ENCODE measurements at regions not wholly inside any gene's neighbourhood (a gene's known extent, or its start where the extent isn't known, plus 50 kb on each side); places are given as distances from the start of the nearest gene placed in this dataset.

- no peak overlapping the region for H3K4me3 ChIP-seq (replicated peaks; ENCODE audit: low read depth, low read length)
- no peak for TF ChIP-seq CTCF (IDR thresholded peaks at IDR 0.05; ENCODE audit: low read depth, low read length, missing control alignments)
- no peak for DNase-seq (ENCODE audit: extremely low read depth, low read depth)
These were observed 234.7 kb upstream of the DIAPH2 start for GRCh38 chrX:96449896-96450295.

- TF ChIP-seq CTCF (IDR thresholded peaks at IDR 0.05; ENCODE audit: low read depth, low read length, missing control alignments) = no peak
- no peak overlapping the region for H3K4me3 ChIP-seq (replicated peaks; ENCODE audit: low read depth, low read length)
- no peak for DNase-seq (ENCODE audit: extremely low read depth, low read depth)
These were observed 231.5 kb upstream of the DIAPH2 start for GRCh38 chrX:96453139-96453538.

- no peak for TF ChIP-seq CTCF (IDR thresholded peaks at IDR 0.05; ENCODE audit: low read depth, low read length, missing control alignments)
- H3K4me3 ChIP-seq (replicated peaks; ENCODE audit: low read depth, low read length) = no peak overlapping the region
- no peak for DNase-seq (ENCODE audit: extremely low read depth, low read depth)
These were observed 229.6 kb upstream of the DIAPH2 start for GRCh38 chrX:96455078-96455477.

GRCh38 chrX:96464880-96465558, 219.6 kb upstream of the DIAPH2 start:
- no peak for TF ChIP-seq CTCF (IDR thresholded peaks at IDR 0.05; ENCODE audit: low read depth, low read length, missing control alignments)
- no peak for DNase-seq (ENCODE audit: extremely low read depth, low read depth)
- H3K4me3 ChIP-seq (replicated peaks; ENCODE audit: low read depth, low read length) = no peak overlapping the region

GRCh38 chrX:96474029-96474740, 210.5 kb upstream of the DIAPH2 start:
- TF ChIP-seq CTCF (IDR thresholded peaks at IDR 0.05; ENCODE audit: low read depth, low read length, missing control alignments) = no peak
- DNase-seq (ENCODE audit: extremely low read depth, low read depth) = no peak
- H3K4me3 ChIP-seq (replicated peaks; ENCODE audit: low read depth, low read length) = no peak overlapping the region

- TF ChIP-seq CTCF (IDR thresholded peaks at IDR 0.05; ENCODE audit: low read depth, low read length, missing control alignments) = no peak
- DNase-seq (ENCODE audit: extremely low read depth, low read depth) = no peak
- H3K4me3 ChIP-seq (replicated peaks; ENCODE audit: low read depth, low read length) = no peak overlapping the region
These were observed 209.9 kb upstream of the DIAPH2 start for GRCh38 chrX:96474741-96475125.
